ENCODE measurements at regions not wholly inside any gene's neighbourhood (a gene's known extent, or its start where the extent isn't known, plus 50 kb on each side); places are given as distances from the start of the nearest gene placed in this dataset.

DNA sequence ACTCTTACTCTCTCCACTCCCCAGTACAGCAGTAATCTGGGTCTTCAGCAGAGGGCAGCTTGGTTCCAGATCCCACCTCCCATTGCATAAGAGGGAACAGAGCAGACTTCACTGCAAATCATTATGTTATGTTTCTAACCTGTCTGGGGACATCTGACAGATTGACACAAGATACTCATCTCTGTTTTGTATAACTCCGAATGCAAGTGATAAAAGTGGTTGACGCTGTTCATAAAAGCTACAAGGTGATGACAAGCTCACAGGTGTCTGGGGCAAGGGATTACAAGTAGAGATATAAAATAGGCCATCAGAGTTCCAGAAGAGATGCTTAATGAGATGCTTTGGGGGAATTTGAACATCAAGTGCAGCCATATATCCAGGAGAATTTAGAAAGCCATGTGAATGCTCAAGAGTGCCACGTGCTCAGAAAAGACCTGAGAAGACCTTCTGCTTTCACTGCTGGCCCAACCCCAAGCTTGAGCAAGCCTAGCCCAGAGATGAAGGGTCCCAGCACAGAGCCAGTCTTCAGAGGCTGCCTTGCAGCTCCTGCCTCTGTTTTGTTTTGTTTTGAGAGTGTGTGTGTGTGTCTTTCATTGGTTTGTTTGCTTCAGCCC lies 80.6 kb downstream of the VSTM2A start:
- no peak for DNase-seq

More for the DNA sequence above, 80.6 kb downstream of the VSTM2A start:
- TF ChIP-seq, protein P1, sequence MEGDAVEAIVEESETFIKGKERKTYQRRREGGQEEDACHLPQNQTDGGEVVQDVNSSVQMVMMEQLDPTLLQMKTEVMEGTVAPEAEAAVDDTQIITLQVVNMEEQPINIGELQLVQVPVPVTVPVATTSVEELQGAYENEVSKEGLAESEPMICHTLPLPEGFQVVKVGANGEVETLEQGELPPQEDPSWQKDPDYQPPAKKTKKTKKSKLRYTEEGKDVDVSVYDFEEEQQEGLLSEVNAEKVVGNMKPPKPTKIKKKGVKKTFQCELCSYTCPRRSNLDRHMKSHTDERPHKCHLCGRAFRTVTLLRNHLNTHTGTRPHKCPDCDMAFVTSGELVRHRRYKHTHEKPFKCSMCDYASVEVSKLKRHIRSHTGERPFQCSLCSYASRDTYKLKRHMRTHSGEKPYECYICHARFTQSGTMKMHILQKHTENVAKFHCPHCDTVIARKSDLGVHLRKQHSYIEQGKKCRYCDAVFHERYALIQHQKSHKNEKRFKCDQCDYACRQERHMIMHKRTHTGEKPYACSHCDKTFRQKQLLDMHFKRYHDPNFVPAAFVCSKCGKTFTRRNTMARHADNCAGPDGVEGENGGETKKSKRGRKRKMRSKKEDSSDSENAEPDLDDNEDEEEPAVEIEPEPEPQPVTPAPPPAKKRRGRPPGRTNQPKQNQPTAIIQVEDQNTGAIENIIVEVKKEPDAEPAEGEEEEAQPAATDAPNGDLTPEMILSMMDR (IDR thresholded peaks at IDR 0.05), result no peak
- Histone ChIP-seq H3K27me3 (ENCODE audit: control insufficient read depth, insufficient read depth, low read length) (no peaks in the 10 kb centered on the region), H3K27ac (ENCODE audit: low read length) (no peak overlapping the region), H3K9me3 (ENCODE audit: control insufficient read depth, insufficient read depth, low read length) (no peaks in the 10 kb centered on the region), H3K4me1 (ENCODE audit: control insufficient read depth, insufficient read depth, low read length) (no peaks in the 10 kb centered on the region), H3K4me3 (ENCODE audit: low read length) (no peak overlapping the region), H3K36me3 (ENCODE audit: control insufficient read depth, insufficient read depth, low read length) (no peaks in the 10 kb centered on the region)
- intact Hi-C loops (cut with micrococcal nuclease), result no loop called here
- H3K27me3 Mint-ChIP-seq (ENCODE audit: low read depth in 2 of 2), result no peaks in the 10 kb centered on the region
- no peak overlapping the region for H3K4me3 Mint-ChIP-seq
- WGBS (ENCODE audit: insufficient coverage), result 86% methylated on average over 3 of the region's 3 CpGs
- no peak overlapping the region for H3K27ac Mint-ChIP-seq
- peaks cover 6% of the 10 kb centered on the region for H3K36me3 Mint-ChIP-seq
- H3K4me1 Mint-ChIP-seq, result no peaks in the 10 kb centered on the region
- no peak for ATAC-seq
- peaks cover 12 to 15% of the 10 kb centered on the region in 2 donors for H3K9me3 Mint-ChIP-seq

Data from natural killer cell (primary cell).